Epidermal melanocyte (primary cell): ENCODE measurements at regions not wholly inside any gene's neighbourhood (a gene's known extent, or its start where the extent isn't known, plus 50 kb on each side); places are given as distances from the start of the nearest gene placed in this dataset.

ENCODE experiments used
- DNase-seq: peaks from one replicate; pipeline ENCODE4 v3.0.0; 2011; ENCODE audit warnings: low spot score; ENCODE audit not compliant: insufficient read length

- no peak for DNase-seq
These were observed 633.3 kb upstream of the ACVR2A start for GRCh38 chr2:147211484-147211883.

DNA sequence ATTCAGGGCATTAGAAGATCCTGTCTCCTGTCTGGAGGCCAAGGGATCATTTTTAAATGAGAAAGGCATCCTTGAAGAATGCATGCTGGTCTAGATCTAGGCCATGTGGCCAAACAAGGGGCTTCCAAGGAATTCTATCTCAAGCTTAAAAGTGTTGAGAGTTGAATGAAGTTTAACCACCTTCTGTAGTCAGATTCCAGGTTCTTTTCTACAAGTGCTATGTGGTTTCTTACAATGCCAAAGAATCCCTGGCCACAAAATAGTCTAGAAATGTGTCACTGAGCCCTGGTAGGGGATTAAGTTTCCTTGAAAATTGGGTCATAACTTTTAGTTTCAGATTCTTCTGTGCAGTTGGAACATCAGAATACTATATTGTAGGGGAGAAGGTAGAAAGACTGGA lies 640.7 kb upstream of the ACVR2A start:
- DNase-seq: peak; percentile 35

GRCh38 chr2:147198651-147199171 lies 646.1 kb upstream of the ACVR2A start:
- DNase-seq: no peak

- DNase-seq: no peak
These were observed 646.9 kb upstream of the ACVR2A start for GRCh38 chr2:147197754-147198483.

GRCh38 chr2:147182260-147182659 lies 662.6 kb upstream of the ACVR2A start:
- no peak for DNase-seq

- no peak for DNase-seq
These were observed 663.3 kb upstream of the ACVR2A start for GRCh38 chr2:147181351-147182029.

DNA sequence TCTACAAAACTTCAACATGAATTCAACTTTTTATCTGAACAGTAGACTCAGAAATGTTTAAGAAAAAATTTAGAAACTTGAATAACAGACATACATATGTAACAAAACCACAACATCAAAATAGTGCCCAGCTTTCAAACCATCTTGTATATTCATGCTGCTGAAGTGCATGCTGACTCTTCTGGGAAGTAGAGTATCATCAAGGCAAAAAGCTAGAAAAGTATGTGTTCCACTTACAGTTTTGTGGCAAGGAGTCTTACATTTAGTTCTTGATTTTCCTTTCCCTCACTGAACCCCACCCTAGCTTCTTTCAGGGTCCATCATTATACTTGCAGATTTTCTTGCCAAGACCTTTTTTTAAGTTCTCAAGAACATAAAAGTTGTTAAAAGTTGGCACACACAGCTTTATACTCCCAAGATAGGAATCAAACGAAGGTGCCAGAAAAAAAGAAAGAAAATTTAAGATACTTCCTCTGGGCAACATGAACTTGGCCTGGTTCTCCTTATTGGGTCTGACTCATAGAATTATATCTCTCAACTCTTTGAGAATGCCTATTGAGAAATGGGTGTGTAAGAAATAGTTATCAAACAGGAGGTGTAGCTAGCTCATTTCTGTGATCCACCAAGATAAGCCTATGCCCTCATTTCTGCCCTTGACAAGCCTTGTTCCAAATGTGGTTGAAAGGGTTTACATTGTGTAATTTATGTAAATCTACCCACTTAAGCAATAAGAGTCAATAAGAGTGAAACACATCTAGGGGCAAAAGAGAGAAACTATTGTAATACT lies 667.6 kb upstream of the ACVR2A start:
- DNase-seq: no peak

DNA sequence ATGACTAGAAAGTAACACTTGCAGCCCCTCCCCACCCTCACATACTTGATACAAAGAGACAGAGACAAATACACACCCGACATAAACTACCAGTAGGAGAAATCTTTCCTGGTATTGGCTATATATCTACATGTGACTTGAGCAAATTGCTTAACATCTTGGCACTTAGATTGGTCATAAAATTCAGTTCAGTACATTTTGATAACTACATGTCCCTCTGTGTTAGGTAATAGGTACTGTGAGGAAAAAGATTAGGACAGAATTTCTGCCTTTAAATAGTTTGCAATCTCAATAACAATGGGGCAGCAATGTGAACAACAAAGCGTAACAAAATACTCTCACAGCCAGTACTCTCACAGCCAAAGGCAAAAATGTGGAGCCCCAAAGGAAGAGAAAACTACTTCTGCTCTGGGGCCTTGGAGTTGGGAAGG lies 670.0 kb upstream of the ACVR2A start:
- no peak for DNase-seq

DNA sequence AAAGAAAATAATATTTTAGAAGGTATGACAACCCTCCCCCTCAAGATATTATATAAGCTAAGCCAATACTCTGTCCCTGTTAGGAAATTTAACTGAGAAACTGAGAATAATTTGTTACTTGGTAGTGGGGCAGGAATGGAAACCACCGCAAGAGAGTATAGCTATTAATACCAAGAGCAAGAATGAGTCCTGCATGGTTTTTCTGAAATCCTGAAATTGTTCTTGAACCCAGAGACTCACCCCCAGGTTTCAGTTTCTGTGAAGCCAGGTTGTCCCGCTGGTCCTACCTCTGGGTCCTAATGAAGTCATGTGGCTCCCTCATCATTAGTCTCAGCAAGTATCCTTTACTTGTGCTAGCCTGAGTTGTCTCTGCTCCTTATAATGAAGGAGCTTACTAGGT lies 671.0 kb upstream of the ACVR2A start:
- DNase-seq: no peak

DNA sequence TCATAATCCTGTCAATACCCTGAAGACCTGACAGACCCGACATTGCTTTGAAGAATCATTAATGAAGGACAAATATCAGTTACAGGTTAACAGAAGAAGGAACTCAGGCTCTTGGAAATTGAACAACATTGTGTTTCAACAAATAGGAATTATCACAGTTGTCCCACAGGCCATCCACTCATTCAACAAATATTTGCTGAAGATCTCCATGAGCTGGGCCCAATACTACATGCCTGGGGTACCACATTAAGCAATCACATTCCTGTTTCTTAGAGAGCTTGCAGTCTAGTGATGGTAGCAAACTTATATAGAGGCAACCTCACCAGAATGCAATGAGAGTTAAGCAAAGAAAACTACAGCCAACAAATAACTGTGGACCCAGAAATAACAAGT lies 671.6 kb upstream of the ACVR2A start:
- DNase-seq: no peak

- DNase-seq: no peak
These were observed 672.2 kb upstream of the ACVR2A start for GRCh38 chr2:147172493-147173188.

- DNase-seq: no peak
These were observed 672.9 kb upstream of the ACVR2A start for GRCh38 chr2:147171941-147172340.

DNA sequence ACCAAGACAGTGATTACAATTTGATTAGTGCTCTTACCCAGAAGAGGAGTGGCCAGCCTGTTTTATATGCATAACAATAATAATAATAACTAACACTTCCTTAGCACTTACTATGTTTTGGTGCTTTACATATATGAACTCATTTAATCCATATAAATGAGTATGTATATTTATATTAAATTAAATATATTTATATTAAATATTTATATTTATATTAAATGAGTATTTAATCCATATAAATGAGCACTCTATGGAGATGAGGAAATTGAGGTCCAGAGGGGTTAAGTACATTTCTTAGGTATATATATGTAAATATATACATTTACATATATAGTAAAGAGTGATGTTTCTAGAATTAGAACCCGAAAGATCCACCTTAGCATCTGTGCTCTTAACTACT lies 673.9 kb upstream of the ACVR2A start:
- DNase-seq: no peak

DNA sequence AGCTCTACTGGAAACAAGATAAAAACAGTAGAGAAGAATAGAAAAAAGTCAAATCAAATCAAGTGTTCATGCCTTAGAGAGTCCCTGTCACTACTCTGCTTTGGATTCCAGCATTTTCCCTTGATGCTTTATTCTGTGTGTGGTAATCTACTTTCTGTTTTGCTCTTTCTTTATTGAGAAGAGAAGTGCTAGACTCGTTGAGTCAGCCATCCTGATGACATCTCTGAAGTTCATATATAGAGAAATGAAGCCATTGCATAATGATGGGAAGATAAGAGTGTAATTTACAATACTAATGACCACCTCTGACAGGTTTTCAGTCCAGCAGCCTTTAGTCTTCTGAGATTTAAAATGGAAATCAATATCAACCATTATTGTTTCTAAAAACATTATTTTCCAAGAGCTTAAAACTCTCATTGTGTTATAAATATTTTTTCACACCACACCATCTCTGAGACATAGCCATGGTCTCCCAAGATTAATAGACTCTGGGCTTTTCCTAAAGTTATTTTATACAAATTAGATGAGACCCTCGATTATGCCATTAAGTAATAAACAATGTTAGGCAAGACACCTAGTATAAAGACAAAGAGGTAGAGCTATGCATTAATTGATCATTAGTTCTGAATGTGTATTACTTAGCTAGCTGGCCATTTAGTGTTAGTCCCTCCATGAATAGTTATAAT lies 679.0 kb upstream of the ACVR2A start:
- DNase-seq: no peak

DNA sequence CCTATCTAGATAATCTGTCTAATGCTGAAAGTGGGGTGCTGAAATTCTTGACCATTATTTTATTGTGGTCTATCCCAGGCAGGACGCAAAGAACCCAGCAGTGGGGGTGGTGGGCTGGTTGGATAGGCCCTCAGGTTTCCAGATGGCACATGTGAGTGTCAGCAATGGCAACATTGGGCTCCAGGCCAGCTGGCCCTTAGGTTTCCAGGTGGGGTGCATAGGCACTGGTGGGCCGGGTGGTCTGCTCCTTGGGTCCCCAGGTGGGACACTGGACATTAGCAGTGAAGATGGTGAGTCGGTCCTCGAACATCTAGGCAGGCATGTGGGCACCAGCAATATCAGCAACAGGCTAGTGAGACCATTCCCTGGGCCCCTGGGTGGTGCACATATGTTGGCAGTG lies 680.3 kb upstream of the ACVR2A start:
- DNase-seq: no peak

- no peak for DNase-seq
These were observed 683.1 kb upstream of the ACVR2A start for GRCh38 chr2:147161746-147162145.

- no peak for DNase-seq
These were observed 687.9 kb upstream of the ACVR2A start for GRCh38 chr2:147156970-147157369.

GRCh38 chr2:147150241-147150635 lies 694.6 kb upstream of the ACVR2A start:
- DNase-seq: no peak

DNA sequence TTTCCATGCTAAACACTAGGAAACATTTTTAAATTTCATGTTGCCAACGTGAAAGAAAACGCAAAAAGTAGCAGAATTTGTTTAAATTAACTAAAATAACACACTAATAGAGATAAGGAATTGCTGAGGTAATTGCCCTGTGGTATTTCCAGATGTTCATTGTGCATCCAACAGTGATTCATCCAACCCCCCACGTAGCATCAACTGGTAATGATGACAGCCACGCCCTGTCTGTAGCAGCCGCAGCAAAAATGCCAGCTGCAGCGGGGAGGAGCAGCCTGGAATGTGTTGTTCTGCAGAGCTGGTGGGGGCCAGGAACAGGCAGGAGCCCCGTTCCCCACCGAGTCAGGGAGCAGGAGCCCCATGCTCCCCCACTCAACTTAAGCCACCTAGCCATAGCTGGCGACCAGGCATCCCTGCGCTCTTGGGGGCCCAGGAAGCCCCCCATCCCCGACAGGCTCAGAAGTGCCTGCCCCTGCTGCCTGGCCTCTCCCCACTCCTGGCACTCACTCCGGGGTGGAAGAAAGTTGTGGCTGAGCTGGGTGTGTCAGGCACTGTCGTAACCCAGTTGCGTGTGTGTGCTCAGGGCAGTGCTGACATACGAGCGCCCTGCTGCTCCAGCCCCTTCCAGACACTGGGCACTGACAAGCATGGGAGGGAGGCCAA lies 695.1 kb upstream of the ACVR2A start:
- DNase-seq: no peak

DNA sequence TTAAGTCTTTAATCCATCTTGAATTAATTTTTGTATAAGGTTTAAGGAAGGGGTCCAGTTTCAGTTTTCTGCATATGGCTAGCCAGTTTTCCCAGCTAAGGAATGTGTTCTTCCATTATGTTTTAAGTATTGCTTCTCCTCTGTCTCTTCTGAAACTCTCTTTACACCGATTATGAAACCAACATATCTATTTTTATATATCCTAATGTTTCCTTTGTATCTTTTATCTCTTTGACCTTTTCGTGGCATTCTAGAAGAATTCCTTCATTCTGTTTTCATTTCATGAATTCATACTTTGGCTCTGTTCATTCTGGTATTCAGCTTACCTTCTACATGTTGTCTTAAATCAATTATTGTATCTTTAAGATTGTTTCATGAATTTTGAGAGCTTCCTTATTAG lies 697.0 kb upstream of the ACVR2A start:
- no peak for DNase-seq
